ENCODE measurements at regions not wholly inside any gene's neighbourhood (a gene's known extent, or its start where the extent isn't known, plus 50 kb on each side); places are given as distances from the start of the nearest gene placed in this dataset.

DNA sequence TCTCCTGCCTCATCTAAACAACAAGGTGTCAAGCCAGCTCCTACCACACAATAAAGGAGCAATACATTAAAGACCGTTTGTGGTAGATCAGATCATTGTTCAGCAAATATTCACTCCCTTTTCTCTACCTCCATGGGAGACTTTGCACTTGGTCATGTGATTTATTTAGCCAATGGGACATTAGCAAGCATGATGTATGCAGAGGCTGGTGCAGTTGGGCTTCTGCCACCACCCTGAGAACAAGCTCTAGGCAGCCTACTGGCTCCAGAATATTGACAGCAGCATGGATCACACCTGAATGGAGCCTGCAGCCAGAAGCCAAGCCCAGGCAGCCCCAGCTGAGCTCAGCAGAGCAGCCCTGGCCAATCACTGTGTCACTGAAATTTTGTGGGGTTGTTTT is 99.4 kb upstream of the UBE2E2 start:
- no TSS peak for BruUV-seq (replicated peaks)
- no peak for TF ChIP-seq EZH2 (IDR thresholded peaks at IDR 0.05; ENCODE audit: borderline replicate concordance, low read depth, low read length, poor library complexity, severe bottlenecking)
- TF ChIP-seq, protein P1, sequence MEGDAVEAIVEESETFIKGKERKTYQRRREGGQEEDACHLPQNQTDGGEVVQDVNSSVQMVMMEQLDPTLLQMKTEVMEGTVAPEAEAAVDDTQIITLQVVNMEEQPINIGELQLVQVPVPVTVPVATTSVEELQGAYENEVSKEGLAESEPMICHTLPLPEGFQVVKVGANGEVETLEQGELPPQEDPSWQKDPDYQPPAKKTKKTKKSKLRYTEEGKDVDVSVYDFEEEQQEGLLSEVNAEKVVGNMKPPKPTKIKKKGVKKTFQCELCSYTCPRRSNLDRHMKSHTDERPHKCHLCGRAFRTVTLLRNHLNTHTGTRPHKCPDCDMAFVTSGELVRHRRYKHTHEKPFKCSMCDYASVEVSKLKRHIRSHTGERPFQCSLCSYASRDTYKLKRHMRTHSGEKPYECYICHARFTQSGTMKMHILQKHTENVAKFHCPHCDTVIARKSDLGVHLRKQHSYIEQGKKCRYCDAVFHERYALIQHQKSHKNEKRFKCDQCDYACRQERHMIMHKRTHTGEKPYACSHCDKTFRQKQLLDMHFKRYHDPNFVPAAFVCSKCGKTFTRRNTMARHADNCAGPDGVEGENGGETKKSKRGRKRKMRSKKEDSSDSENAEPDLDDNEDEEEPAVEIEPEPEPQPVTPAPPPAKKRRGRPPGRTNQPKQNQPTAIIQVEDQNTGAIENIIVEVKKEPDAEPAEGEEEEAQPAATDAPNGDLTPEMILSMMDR (conservative IDR thresholded peaks at IDR 0.05; ENCODE audit: low read depth, low read length) = no peak
- no peak for DNase-seq (ENCODE audit: low spot score)
- H3K9me3 ChIP-seq (ENCODE audit: low read depth, low read length, poor library complexity, severe bottlenecking) = no peaks in the 10 kb centered on the region
- no peak overlapping the region for H3K4me3 ChIP-seq (ENCODE audit: low read depth, low read length, poor library complexity, severe bottlenecking)
- intact Hi-C loops (cut with micrococcal nuclease; ENCODE audit: unreplicated experiment) = no loop called here
- H3K27ac ChIP-seq (ENCODE audit: low read depth, low read length, poor library complexity, severe bottlenecking) = no peak overlapping the region
- no peaks in the 10 kb centered on the region for H3K4me1 ChIP-seq (ENCODE audit: insufficient read depth, low read length, poor library complexity, severe bottlenecking)
- H3K36me3 ChIP-seq (ENCODE audit: insufficient read depth, low read length, poor library complexity, severe bottlenecking) = no peaks in the 10 kb centered on the region
- no peaks in the 10 kb centered on the region for H3K27me3 ChIP-seq (replicated peaks; ENCODE audit: insufficient read depth, low read depth, low read length, poor library complexity)
- ChIA-PET POLR2A (ENCODE audit: low non-redundant PET) (no interaction called here), CTCF (no interaction called here)

DNA sequence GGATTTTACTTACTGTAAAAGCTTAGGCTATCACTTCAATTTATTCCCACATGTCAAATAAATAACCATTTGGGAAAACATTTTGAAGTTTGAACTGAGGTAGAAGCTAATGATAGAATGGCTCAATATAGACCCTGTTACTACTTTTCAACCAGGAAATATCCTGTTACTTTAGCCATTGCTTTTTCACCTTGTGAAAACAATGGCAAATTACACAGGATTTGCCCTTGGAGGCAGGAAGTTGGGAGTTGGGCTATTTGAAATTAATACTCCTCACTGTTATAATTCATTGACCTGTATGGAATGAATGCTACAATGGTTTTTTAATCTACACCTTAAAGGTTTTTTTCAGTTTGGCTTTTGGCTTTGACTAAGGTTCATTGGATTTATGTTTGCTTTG is 98.1 kb upstream of the UBE2E2 start:
- no peaks in the 10 kb centered on the region for H3K9me3 ChIP-seq (ENCODE audit: low read depth, low read length, poor library complexity, severe bottlenecking)
- no peaks in the 10 kb centered on the region for H3K4me1 ChIP-seq (ENCODE audit: insufficient read depth, low read length, poor library complexity, severe bottlenecking)
- no peaks in the 10 kb centered on the region for H3K36me3 ChIP-seq (ENCODE audit: insufficient read depth, low read length, poor library complexity, severe bottlenecking)
- TF ChIP-seq, protein P1 (conservative IDR thresholded peaks at IDR 0.05; ENCODE audit: low read depth, low read length) = no peak
- no peak for TF ChIP-seq EZH2 (IDR thresholded peaks at IDR 0.05; ENCODE audit: borderline replicate concordance, low read depth, low read length, poor library complexity, severe bottlenecking)
- H3K27ac ChIP-seq (ENCODE audit: low read depth, low read length, poor library complexity, severe bottlenecking) = no peak overlapping the region
- no peak for DNase-seq (ENCODE audit: low spot score)
- no peaks in the 10 kb centered on the region for H3K27me3 ChIP-seq (replicated peaks; ENCODE audit: insufficient read depth, low read depth, low read length, poor library complexity)
- POLR2A ChIA-PET (ENCODE audit: low non-redundant PET) = no interaction called here
- H3K4me3 ChIP-seq (ENCODE audit: low read depth, low read length, poor library complexity, severe bottlenecking) = no peak overlapping the region
- intact Hi-C loops (cut with micrococcal nuclease; ENCODE audit: unreplicated experiment) = no loop called here
- BruUV-seq (replicated peaks) = no TSS peak
- CTCF ChIA-PET = no interaction called here

GRCh38 chr3:23106666-23107065 is 96.5 kb upstream of the UBE2E2 start:
- H3K27me3 ChIP-seq (replicated peaks; ENCODE audit: insufficient read depth, low read depth, low read length, poor library complexity) = no peaks in the 10 kb centered on the region
- intact Hi-C loops (cut with micrococcal nuclease; ENCODE audit: unreplicated experiment) = no loop called here
- no peak overlapping the region for H3K27ac ChIP-seq (ENCODE audit: low read depth, low read length, poor library complexity, severe bottlenecking)
- H3K9me3 ChIP-seq (ENCODE audit: low read depth, low read length, poor library complexity, severe bottlenecking) = no peaks in the 10 kb centered on the region
- no peak for TF ChIP-seq EZH2 (IDR thresholded peaks at IDR 0.05; ENCODE audit: borderline replicate concordance, low read depth, low read length, poor library complexity, severe bottlenecking)
- H3K36me3 ChIP-seq (ENCODE audit: insufficient read depth, low read length, poor library complexity, severe bottlenecking) = no peaks in the 10 kb centered on the region
- ChIA-PET POLR2A (ENCODE audit: low non-redundant PET) (no interaction called here), CTCF (no interaction called here)
- H3K4me3 ChIP-seq (ENCODE audit: low read depth, low read length, poor library complexity, severe bottlenecking) = no peak overlapping the region
- DNase-seq (ENCODE audit: low spot score) = no peak
- no peaks in the 10 kb centered on the region for H3K4me1 ChIP-seq (ENCODE audit: insufficient read depth, low read length, poor library complexity, severe bottlenecking)
- no TSS peak for BruUV-seq (replicated peaks)

DNA sequence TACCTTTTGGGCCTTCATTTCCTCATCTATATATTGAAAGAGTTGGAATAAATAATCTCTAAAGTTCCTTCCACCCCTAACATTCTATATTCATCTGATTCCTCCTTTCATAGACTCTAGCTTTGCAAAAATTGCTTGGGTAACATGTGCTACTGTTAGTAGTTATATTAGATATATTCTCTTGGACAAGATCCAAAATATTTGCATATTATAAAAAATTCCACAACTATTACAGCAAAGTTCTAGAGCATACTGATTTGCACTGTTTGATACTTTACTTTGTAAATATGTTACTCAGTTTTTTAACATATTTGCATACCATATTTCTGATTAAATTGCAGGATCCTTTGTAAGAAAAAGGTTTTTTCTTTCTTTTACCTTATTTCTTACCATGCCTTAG is 95.9 kb upstream of the UBE2E2 start:
- Histone ChIP-seq H3K27ac (ENCODE audit: low read depth, low read length, poor library complexity, severe bottlenecking) (no peak overlapping the region), H3K27me3 (replicated peaks; ENCODE audit: insufficient read depth, low read depth, low read length, poor library complexity) (no peaks in the 10 kb centered on the region), H3K9me3 (ENCODE audit: low read depth, low read length, poor library complexity, severe bottlenecking) (no peaks in the 10 kb centered on the region), H3K4me1 (ENCODE audit: insufficient read depth, low read length, poor library complexity, severe bottlenecking) (no peaks in the 10 kb centered on the region), H3K36me3 (ENCODE audit: insufficient read depth, low read length, poor library complexity, severe bottlenecking) (no peaks in the 10 kb centered on the region), H3K4me3 (ENCODE audit: low read depth, low read length, poor library complexity, severe bottlenecking) (no peak overlapping the region)
- ChIA-PET CTCF (no interaction called here), POLR2A (ENCODE audit: low non-redundant PET) (no interaction called here)
- intact Hi-C loops (cut with micrococcal nuclease; ENCODE audit: unreplicated experiment) = no loop called here
- no TSS peak for BruUV-seq (replicated peaks)
- TF ChIP-seq, protein P1 (conservative IDR thresholded peaks at IDR 0.05; ENCODE audit: low read depth, low read length) = no peak
- TF ChIP-seq EZH2 (IDR thresholded peaks at IDR 0.05; ENCODE audit: borderline replicate concordance, low read depth, low read length, poor library complexity, severe bottlenecking) = no peak
- DNase-seq (ENCODE audit: low spot score) = no peak
